GM08714 (cell line): ENCODE measurements at regions not wholly inside any gene's neighbourhood (a gene's known extent, or its start where the extent isn't known, plus 50 kb on each side); places are given as distances from the start of the nearest gene placed in this dataset.

Experiments
- H3K4me3 ChIP-seq: fragments of 200-500 bp; sonication (Bioruptor generic); 2 replicates; pipeline ENCODE4 v1.5.1; 2014; ENCODE audit warnings: mild to moderate bottlenecking, low read length, inconsistent platforms
- ZNF274 ChIP-seq: IDR thresholded peaks from 2 replicates; pipeline ENCODE4 v1.6.1; 2012; ENCODE audit warnings: mild to moderate bottlenecking, low read depth, low read length

DNA sequence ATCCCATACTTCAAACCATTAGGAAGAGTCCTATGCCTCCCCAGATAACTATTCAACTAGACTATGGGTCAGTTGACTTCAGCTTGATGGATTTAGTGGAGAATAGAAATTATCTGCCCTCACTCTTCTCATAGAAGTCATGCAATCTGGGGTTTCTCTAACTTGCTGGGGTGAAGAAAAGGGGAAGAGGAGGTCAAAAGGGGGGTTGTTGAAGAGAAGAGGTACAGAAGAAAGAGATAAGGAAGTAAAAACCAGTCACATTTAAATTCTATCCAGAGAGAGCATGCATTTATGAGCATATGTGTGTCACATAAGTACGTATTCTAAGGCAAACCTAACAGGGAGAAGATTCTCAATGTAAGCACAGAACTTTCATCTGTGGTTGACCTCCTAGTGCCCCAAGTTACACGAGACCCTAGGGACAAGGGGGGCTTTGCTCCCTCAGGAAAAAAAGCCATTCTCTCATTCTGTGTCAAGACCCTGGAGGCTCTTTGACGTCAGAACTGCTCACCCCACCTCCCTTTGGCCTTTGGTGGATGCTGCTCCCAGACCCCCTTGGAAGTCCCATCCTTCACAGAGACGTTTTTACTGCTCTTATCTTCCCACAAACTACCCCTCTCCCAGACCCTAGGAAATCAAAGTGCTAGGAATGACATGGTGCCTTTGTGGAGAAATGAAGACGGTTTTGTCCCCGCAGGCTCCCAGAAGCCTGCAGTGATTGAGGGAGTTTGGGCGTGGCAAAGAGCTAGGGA, 236.8 kb upstream of the TNP1 start:
- no peak for TF ChIP-seq ZNF274
- no peak overlapping the region for H3K4me3 ChIP-seq

DNA sequence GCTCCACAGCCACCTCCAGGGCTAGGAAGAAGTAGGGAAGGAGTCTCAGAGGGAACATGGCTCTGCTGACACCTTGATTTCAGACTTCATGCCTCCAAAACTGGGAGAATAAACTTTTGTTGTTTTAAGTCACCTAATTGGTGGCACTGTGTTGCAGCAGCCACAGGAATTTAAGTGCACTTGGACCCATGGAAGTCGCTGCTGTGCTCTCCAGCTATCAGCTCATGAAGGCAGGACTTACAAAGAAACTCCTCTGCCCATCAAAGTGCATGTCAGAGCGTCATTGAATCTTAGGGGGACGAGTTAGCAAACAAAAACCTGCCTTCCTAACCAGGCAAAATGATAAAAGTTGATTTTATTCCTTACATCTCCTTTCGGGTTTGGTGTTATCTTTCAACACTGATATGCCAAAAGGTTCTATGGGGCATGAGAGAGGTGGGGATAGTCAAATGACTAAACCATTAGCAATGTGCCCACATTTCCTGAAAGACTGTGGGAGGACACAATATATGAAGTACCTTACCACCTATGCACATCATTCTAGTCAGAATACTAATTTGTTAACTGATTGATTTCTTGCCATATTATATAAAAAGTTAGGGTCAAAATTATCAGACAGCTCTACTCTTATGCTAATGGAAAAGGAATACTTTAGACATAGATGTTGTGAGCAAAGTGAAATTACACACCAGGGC, 235.8 kb upstream of the TNP1 start:
- TF ChIP-seq ZNF274, result no peak
- no peak overlapping the region for H3K4me3 ChIP-seq

DNA sequence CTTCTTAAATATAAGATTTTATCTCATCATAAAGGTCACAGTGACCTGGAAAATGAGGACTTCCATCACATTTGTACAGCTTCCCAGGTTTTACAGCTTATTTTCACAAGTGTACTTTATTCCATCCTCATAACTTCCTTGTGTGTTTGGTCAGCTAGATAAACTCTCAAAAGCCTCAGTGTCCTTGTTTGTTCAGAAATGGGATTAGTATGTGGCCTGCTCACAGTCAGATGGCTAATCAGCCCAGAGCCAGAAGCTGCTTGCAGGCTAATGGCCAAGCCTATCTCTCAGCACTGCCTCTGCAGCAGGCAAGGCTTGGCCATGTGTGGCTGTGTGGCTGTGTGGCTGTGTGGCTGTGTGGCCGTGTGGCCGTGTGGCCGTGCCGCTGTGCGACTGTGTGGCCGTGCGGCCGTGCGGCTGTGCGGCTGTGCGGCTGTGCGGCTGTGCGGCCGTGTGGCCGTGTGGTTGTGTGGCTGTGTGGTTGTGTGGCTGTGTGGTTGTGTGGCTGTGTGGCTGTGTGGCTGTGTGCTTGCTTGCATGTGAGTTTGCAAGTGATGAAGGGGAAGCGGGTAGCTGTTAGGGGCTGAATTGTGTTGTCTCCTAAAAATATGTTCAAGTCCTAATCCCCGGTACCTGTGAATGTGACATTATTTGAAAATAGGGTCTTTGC, 233.0 kb upstream of the TNP1 start:
- H3K4me3 ChIP-seq, result no peak overlapping the region
- no peak for TF ChIP-seq ZNF274

GRCh38 chr2:217091531-217091930, 231.7 kb upstream of the TNP1 start:
- TF ChIP-seq ZNF274, result no peak
- H3K4me3 ChIP-seq, result no peak overlapping the region

DNA sequence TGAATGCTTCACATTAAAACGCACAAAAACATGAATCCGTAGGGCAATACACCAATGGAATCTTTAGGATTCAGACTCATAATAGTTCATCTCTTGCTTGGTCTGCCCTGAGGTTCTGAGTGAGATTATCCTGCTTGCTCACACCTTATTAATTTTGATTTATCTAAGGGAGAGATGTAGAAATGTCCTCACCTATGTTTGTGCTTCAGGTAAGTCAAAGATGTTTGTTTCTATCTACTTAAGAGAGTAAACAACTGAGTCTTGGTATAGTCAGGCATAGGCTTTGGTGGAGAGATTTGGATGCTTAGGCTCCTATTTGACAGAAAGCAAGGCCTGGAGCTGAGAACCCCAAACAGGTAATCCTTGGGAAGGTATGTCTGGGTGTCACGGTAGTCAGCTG, 231.0 kb upstream of the TNP1 start:
- H3K4me3 ChIP-seq, result peak overlapping the region; percentile 46; the same call in 1 of the 2 replicates
- no peak for TF ChIP-seq ZNF274

DNA sequence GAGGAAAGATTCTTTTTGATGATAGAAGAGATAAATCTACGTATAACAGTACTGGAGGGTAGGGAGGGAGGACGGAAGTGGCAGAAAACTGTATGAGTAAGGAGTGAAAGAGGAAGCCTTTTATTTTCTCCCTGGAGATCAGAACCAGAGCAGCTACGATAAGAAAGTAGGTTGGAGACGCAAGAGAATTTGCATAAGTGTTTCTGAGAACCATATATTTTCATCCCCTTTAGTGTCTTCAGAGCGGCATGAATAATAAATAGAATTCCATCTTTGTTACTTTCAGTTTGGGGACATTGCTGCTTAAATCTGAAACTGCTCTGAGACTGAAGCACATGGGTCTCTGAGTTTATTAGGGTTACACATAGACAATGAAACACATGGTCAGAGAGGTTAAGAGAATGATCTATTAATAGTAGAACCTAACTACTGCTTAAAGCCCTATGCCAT, 230.2 kb upstream of the TNP1 start:
- no peak overlapping the region for H3K4me3 ChIP-seq

DNA sequence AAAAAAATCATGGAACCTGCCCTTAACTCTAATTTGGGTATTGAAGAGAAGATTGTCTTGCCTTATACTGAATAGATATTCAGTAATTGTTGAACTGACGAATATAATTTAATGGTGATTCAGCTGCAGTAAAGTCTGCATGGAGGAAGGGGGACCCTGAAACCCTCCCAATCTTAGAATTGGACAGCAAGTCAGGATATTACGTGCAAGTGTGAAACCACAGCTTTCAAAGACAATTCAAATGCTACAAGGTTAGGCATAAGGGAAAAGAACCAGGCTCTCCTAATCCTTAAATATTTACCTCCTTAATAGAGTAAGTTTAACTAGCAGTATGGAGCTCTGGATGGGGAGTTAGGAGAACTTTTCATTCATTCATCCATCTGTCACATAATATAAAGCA, 226.9 kb upstream of the TNP1 start:
- H3K4me3 ChIP-seq, result no peak overlapping the region
- TF ChIP-seq ZNF274, result no peak

More for the DNA sequence above, 230.2 kb upstream of the TNP1 start:
- no peak for TF ChIP-seq ZNF274

GRCh38 chr2:217086038-217086522, 226.2 kb upstream of the TNP1 start:
- no peak for TF ChIP-seq ZNF274
- no peak overlapping the region; the same call in 1 of the 2 replicates for H3K4me3 ChIP-seq

DNA sequence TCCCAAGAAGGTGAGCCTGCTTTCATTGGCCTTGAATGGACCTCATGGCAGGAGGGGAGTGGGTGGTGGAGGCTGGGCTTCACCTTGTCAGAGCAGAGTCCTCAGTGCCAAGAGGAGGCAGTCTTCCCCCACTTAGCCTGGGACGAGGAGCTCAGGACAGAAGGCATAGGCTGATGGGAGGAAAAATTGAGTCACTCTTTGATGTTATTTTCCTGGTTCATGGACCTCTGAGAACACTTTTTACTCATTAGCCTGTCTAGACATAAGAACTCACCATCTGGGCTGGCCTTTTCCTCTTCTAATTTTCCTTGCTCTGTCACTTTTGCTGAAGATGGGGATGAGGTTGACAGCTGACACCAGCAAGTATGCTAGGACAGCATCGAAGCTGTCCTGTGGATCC, 225.7 kb upstream of the TNP1 start:
- TF ChIP-seq ZNF274, result no peak
- H3K4me3 ChIP-seq, result no peak overlapping the region

DNA sequence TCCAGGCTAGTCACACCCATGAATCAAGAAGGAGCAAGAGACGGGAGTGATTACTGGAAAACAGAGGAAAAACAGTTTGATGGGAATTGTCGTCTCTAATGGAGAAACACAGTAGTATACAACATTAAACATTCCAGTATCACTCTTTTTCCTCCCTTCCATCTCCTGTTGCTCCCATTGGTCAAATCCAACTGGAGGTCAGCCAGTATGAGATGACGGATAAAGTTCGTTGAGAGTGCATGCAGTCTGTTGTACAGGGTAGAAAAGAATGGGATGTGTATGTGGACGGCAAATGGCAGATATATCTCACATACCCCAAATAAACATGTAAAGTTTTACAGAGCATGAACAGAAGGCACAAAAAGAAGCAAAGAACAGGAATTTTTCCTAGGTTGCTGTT, 221.9 kb upstream of the TNP1 start:
- no peak overlapping the region for H3K4me3 ChIP-seq
- TF ChIP-seq ZNF274, result no peak

- no peak for TF ChIP-seq ZNF274
- H3K4me3 ChIP-seq, result no peak overlapping the region
These were observed 219.3 kb upstream of the TNP1 start for GRCh38 chr2:217079165-217079564.

DNA sequence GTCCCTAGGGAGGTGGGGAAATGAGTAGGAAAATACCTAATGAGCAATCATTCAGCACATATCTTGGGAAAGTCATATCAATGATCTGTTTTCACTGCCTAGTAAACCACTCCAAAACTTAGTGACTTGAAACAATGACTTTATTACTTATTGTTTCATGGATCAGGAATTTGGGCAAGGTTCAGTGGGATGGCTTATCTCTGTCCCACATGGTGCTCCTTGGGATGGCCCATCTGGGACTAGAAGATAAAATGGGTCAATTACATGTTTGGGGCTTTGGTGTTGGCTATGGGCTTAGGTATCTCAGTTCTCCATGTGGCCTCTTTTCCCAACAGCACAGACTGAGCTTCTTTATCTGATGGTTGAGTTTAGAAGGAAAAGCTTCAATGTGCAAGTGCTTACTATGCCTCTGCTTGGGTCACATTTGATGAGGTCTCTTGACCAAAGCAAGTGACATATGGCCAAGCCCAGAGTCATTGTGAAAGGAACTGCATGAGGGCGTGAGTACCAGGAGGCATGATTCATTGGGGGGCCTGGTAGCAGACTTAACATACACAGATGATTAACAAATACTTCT, 218.1 kb upstream of the TNP1 start:
- TF ChIP-seq ZNF274, result no peak

GRCh38 chr2:217076657-217077232, 216.9 kb upstream of the TNP1 start:
- TF ChIP-seq ZNF274, result no peak
- H3K4me3 ChIP-seq, result no peak overlapping the region

More for the DNA sequence above, 218.1 kb upstream of the TNP1 start:
- no peak overlapping the region for H3K4me3 ChIP-seq

- H3K4me3 ChIP-seq, result no peak overlapping the region
- TF ChIP-seq ZNF274, result no peak
These were observed 216.2 kb upstream of the TNP1 start for GRCh38 chr2:217076058-217076435.
